ENCODE measurements at regions not wholly inside any gene's neighbourhood (a gene's known extent, or its start where the extent isn't known, plus 50 kb on each side); places are given as distances from the start of the nearest gene placed in this dataset.

DNA sequence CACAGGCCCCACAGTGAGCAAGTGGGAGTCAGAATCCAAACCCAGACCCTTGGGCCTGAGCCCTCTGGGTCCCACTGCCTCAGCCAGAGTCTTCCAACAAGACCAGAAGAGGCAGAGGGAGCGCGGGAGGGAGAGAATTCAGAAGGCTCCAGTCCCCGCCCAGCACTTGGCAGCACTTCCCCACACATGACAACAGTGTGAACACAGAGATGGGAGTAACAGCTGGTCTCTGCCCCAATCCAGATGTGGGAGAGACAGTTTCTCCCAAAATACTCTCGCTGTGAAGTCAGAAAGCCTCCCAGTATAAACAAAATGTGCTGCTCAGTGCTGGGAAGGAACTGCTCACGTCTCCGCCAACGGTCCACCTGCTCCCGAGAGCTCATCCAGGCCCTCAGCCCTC, 219.9 kb downstream of the MN1 start:
- Histone ChIP-seq H3K4me1 (no peaks in the 10 kb centered on the region), H3K27ac (no peak overlapping the region), H3K27me3 (no peaks in the 10 kb centered on the region), H3K9me3 (no peaks in the 10 kb centered on the region), H3K36me3 (no peaks in the 10 kb centered on the region), H3K4me3 (no peak overlapping the region)
- DNase-seq (ENCODE audit: low spot score in 2 of 2) = no peak
- TF ChIP-seq, protein P1, sequence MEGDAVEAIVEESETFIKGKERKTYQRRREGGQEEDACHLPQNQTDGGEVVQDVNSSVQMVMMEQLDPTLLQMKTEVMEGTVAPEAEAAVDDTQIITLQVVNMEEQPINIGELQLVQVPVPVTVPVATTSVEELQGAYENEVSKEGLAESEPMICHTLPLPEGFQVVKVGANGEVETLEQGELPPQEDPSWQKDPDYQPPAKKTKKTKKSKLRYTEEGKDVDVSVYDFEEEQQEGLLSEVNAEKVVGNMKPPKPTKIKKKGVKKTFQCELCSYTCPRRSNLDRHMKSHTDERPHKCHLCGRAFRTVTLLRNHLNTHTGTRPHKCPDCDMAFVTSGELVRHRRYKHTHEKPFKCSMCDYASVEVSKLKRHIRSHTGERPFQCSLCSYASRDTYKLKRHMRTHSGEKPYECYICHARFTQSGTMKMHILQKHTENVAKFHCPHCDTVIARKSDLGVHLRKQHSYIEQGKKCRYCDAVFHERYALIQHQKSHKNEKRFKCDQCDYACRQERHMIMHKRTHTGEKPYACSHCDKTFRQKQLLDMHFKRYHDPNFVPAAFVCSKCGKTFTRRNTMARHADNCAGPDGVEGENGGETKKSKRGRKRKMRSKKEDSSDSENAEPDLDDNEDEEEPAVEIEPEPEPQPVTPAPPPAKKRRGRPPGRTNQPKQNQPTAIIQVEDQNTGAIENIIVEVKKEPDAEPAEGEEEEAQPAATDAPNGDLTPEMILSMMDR (IDR thresholded peaks at IDR 0.05) = no peak
- intact Hi-C loops (cut with DNase I) = no loop called here

DNA sequence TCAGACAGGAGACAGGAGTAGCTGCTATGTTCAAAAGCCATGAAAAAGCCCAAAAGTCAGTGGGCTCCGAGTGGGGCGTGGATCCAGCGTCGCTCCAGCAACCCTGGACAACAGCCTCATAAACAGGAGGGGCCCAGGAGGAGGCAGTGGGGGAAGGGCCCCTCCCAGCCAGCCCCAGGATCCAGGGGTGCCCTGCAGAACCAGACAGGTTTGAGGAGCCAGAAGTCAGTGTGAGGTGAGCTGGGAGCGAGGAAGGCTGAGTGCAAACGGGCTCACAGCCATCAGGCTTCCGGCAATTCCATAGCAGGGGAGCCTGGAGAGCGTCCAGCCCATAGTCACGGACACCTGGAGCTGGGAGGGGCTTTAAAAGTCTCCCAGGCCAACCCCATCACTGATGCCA, 217.7 kb downstream of the MN1 start:
- no peak for DNase-seq (ENCODE audit: low spot score in 2 of 2)
- H3K27ac ChIP-seq = no peak overlapping the region
- H3K4me1 ChIP-seq = no peaks in the 10 kb centered on the region
- intact Hi-C loops (cut with DNase I) = no loop called here
- no peaks in the 10 kb centered on the region for H3K27me3 ChIP-seq
- no peak overlapping the region for H3K4me3 ChIP-seq
- no peaks in the 10 kb centered on the region for H3K36me3 ChIP-seq
- TF ChIP-seq, protein P1 (IDR thresholded peaks at IDR 0.05) = no peak
- no peaks in the 10 kb centered on the region for H3K9me3 ChIP-seq

DNA sequence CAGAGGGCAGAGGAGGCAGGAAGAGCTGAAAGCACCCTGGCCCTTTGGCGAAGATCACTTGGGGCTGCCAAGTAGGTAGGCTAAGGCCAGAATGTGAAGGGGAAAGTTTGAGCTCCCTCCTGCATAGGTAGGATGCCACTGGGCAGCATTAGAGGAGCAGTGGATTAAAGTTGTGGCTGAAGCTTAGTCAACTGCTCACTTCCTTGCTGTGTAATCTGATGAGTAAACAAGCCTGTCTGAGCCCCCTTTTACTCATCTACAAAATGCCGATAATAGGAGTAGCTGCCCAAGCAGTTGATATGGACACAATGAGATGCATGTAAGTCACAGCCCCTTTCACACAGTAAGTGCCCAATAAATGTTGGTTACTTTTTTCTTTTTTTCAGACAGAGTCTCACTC, 216.4 kb downstream of the MN1 start:
- Histone ChIP-seq H3K9me3 (no peaks in the 10 kb centered on the region), H3K4me1 (no peaks in the 10 kb centered on the region), H3K36me3 (no peaks in the 10 kb centered on the region), H3K27ac (no peak overlapping the region), H3K4me3 (no peak overlapping the region), H3K27me3 (no peaks in the 10 kb centered on the region)
- TF ChIP-seq, protein P1 (IDR thresholded peaks at IDR 0.05) = no peak
- no peak for DNase-seq (ENCODE audit: low spot score in 2 of 2)
- intact Hi-C loops (cut with DNase I) = no loop called here

DNA sequence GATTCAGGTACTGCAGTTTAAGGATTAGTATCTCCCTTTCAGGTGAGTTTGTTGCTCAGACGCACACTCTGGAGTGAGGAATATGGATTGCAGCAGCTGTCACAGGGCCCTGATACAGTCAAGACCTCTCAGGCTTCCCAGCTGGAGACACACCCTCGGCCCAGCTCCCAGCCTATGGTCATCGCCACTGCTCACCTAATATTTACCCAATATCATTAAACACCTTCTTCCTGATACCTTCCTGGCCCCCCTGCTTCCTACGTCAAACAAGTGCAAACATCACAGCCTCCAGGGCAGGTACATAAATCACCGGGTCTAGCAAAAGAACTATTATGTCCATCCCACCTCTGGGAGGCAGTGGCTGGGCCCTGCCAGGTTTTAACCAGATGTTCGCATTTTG, 213.3 kb downstream of the MN1 start:
- TF ChIP-seq, protein P1 (IDR thresholded peaks at IDR 0.05) = no peak
- H3K27ac ChIP-seq = no peak overlapping the region
- H3K9me3 ChIP-seq = no peaks in the 10 kb centered on the region
- H3K27me3 ChIP-seq = no peaks in the 10 kb centered on the region
- H3K4me3 ChIP-seq = no peak overlapping the region
- no peaks in the 10 kb centered on the region for H3K36me3 ChIP-seq
- H3K4me1 ChIP-seq = no peaks in the 10 kb centered on the region
- DNase-seq (ENCODE audit: low spot score in 2 of 2) = no peak
- intact Hi-C loops (cut with DNase I) = no loop called here

DNA sequence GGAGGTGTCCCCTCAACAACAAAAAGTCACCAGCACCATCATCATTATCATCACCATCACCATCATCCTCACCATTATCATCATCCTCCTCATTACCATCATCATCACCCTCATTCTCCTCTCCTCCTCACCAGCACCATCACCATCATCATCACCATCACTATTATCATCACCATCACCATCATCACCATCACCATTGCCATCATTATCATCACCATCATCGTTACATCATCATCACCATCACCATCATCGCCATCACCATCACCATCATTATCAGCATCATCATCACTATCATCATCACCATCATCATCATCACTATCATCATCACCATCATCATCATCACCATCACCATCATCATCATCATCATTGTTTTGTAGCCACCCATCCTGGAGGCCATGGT, 212.6 kb downstream of the MN1 start:
- TF ChIP-seq, protein P1 (IDR thresholded peaks at IDR 0.05) = no peak

DNA sequence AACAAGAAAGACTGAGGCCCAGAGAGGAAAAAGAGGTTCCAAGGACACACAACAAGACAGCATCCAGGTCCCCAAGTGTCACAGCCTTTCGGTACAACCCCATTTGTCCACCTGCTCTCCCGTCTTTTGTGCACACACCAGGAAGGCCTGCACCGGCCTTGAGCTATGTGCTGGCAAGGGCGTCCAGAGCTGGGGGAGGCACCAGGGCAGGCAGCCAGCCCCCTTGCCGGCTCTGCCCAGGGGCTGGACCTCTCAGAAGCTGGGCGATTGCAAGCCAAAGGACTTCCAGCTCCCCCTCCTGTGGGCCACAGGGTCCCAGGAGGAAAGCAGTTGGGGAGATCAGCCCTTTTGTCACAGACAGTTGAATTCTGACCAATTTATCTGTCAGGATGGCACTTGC, 210.5 kb downstream of the MN1 start:
- intact Hi-C loops (cut with DNase I) = no loop called here
- H3K9me3 ChIP-seq = no peaks in the 10 kb centered on the region
- DNase-seq (ENCODE audit: low spot score in 2 of 2) = no peak
- TF ChIP-seq, protein P1 (IDR thresholded peaks at IDR 0.05) = no peak
- no peak overlapping the region for H3K27ac ChIP-seq
- H3K4me3 ChIP-seq = no peak overlapping the region
- no peaks in the 10 kb centered on the region for H3K27me3 ChIP-seq
- no peaks in the 10 kb centered on the region for H3K4me1 ChIP-seq
- no peaks in the 10 kb centered on the region for H3K36me3 ChIP-seq

More for the DNA sequence above, 212.6 kb downstream of the MN1 start:
- Histone ChIP-seq H3K27me3 (no peaks in the 10 kb centered on the region), H3K4me1 (no peaks in the 10 kb centered on the region), H3K36me3 (no peaks in the 10 kb centered on the region), H3K9me3 (no peaks in the 10 kb centered on the region), H3K27ac (no peak overlapping the region), H3K4me3 (no peak overlapping the region)
- DNase-seq (ENCODE audit: low spot score in 2 of 2) = no peak
- intact Hi-C loops (cut with DNase I) = no loop called here
